ENCODE measurements at regions not wholly inside any gene's neighbourhood (a gene's known extent, or its start where the extent isn't known, plus 50 kb on each side); places are given as distances from the start of the nearest gene placed in this dataset.

DNA sequence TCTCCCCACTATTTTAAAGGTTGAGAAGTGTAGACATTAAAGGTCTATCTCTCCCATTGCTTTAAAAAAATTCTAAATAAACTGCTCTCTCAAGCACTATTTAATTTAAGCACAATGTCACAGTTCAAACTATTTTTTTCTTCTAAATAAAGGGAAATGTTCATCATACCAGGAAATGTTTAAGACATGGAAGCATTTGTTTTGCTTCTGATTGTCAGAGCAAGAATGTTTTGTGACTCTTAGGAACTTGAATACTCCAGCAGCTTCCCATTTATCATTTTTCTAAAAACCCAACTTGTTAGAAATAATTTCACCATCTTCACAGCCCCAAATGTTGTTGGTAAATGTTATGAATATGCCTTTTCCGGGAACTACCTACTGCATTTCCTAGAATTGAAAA lies 121.8 kb upstream of the NTF3 start:
- no peak overlapping the region for H2AFZ ChIP-seq (ENCODE audit: insufficient read depth, low read depth, low read length, poor library complexity, severe bottlenecking)
- H3K36me3 ChIP-seq (replicated peaks in 1 of 2; ENCODE audit: control insufficient read depth in 1 of 2, insufficient read depth in 2 of 2, low read length in 2 of 2): no peaks in the 10 kb centered on the region
- DNase-seq: no peak
- no peak overlapping the region for H3K9ac ChIP-seq (ENCODE audit: insufficient read depth, low read length, poor library complexity, severe bottlenecking)
- no peaks in the 10 kb centered on the region for H3K79me2 ChIP-seq (ENCODE audit: insufficient read depth, low read length)
- H4K20me1 ChIP-seq (ENCODE audit: insufficient read depth, low read length): no peaks in the 10 kb centered on the region
- no peak overlapping the region for H3K4me3 ChIP-seq (replicated peaks in 1 of 3; ENCODE audit: low read depth in 2 of 3, low read length in 3 of 3)
- H3K27me3 ChIP-seq (ENCODE audit: control insufficient read depth in 2 of 2, insufficient read depth in 2 of 2, low read length in 2 of 2): no peaks in the 10 kb centered on the region
- no peaks in the 10 kb centered on the region for H3K4me1 Mint-ChIP-seq
- no peak overlapping the region for H3K4me3 Mint-ChIP-seq
- peaks cover 0 to 2% (median 0%) of the 10 kb centered on the region in 3 donors for H3K27me3 Mint-ChIP-seq (ENCODE audit: low read depth in 3 of 3)
- peaks cover 0 to 21% (median 8%) of the 10 kb centered on the region in 7 donors for H3K9me3 Mint-ChIP-seq
- H3K27ac ChIP-seq (ENCODE audit: low read depth in 1 of 2, low read length in 2 of 2): no peak overlapping the region
- WGBS (ENCODE audit: insufficient coverage): no CpG with 5 or more reads among the region's 1 CpG
- peaks cover 0 to 7% of the 10 kb centered on the region in 2 donors for H3K9me3 ChIP-seq (replicated peaks in 1 of 2; ENCODE audit: control insufficient read depth in 1 of 2, insufficient read depth in 1 of 2, low read length in 2 of 2)
- H3K36me3 Mint-ChIP-seq: no peaks in the 10 kb centered on the region
- intact Hi-C loops (cut with micrococcal nuclease): no loop called here
- no peak for TF ChIP-seq CTCF (IDR thresholded peaks at IDR 0.05)
- H3K4me1 ChIP-seq (ENCODE audit: control insufficient read depth in 1 of 2, insufficient read depth in 2 of 2, low read length in 2 of 2): no peaks in the 10 kb centered on the region
- H3K4me2 ChIP-seq (replicated peaks; ENCODE audit: extremely low read depth, low read length, poor library complexity, severe bottlenecking): no peak overlapping the region
- no peak overlapping the region for H3K27ac Mint-ChIP-seq

DNA sequence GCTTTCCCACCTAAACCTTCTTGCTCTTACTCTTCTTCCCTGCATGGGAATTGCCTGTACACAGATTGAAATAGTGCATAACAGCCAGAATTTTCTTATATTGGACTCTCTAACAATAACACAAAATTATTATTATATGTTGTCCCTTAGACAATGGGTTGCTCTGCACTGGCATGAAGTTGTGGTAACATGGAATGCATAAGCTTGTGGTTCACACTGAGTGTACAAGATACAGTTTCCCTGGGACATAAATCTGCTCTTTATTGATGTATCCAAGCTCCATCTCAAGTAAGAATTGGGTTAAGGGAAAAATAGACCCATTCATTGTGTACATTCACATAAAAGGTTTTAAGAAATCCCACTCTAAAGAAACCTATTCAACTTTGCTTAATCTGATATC lies 114.4 kb upstream of the NTF3 start:
- H3K27ac ChIP-seq (ENCODE audit: low read depth in 1 of 2, low read length in 2 of 2): no peak overlapping the region
- no peaks in the 10 kb centered on the region for H3K4me1 ChIP-seq (ENCODE audit: control insufficient read depth in 1 of 2, insufficient read depth in 2 of 2, low read length in 2 of 2)
- peaks cover 0 to 2% (median 0%) of the 10 kb centered on the region in 3 donors for H3K27me3 Mint-ChIP-seq (ENCODE audit: low read depth in 3 of 3)
- no peaks in the 10 kb centered on the region for H3K4me1 Mint-ChIP-seq
- H2AFZ ChIP-seq (ENCODE audit: insufficient read depth, low read depth, low read length, poor library complexity, severe bottlenecking): no peak overlapping the region
- TF ChIP-seq CTCF (IDR thresholded peaks at IDR 0.05): no peak
- no peak for DNase-seq
- no peaks in the 10 kb centered on the region for H3K27me3 ChIP-seq (ENCODE audit: control insufficient read depth in 2 of 2, insufficient read depth in 2 of 2, low read length in 2 of 2)
- H4K20me1 ChIP-seq (ENCODE audit: insufficient read depth, low read length): no peaks in the 10 kb centered on the region
- H3K9me3 Mint-ChIP-seq: peaks cover 6 to 21% (median 8%) of the 10 kb centered on the region in 7 donors
- H3K36me3 ChIP-seq (replicated peaks in 1 of 2; ENCODE audit: control insufficient read depth in 1 of 2, insufficient read depth in 2 of 2, low read length in 2 of 2): no peaks in the 10 kb centered on the region
- no peaks in the 10 kb centered on the region for H3K79me2 ChIP-seq (ENCODE audit: insufficient read depth, low read length)
- H3K4me3 ChIP-seq (replicated peaks in 1 of 3; ENCODE audit: low read depth in 2 of 3, low read length in 3 of 3): no peak overlapping the region
- H3K36me3 Mint-ChIP-seq: no peaks in the 10 kb centered on the region
- H3K4me2 ChIP-seq (replicated peaks; ENCODE audit: extremely low read depth, low read length, poor library complexity, severe bottlenecking): no peak overlapping the region
- intact Hi-C loops (cut with micrococcal nuclease): no loop called here
- H3K9me3 ChIP-seq (replicated peaks in 1 of 2; ENCODE audit: control insufficient read depth in 1 of 2, insufficient read depth in 1 of 2, low read length in 2 of 2): peaks cover 0 to 7% of the 10 kb centered on the region in 2 donors
- no peak overlapping the region for H3K4me3 Mint-ChIP-seq
- no peak overlapping the region for H3K27ac Mint-ChIP-seq
- no peak overlapping the region for H3K9ac ChIP-seq (ENCODE audit: insufficient read depth, low read length, poor library complexity, severe bottlenecking)
